ENCODE measurements at regions not wholly inside any gene's neighbourhood (a gene's known extent, or its start where the extent isn't known, plus 50 kb on each side); places are given as distances from the start of the nearest gene placed in this dataset.

DNA sequence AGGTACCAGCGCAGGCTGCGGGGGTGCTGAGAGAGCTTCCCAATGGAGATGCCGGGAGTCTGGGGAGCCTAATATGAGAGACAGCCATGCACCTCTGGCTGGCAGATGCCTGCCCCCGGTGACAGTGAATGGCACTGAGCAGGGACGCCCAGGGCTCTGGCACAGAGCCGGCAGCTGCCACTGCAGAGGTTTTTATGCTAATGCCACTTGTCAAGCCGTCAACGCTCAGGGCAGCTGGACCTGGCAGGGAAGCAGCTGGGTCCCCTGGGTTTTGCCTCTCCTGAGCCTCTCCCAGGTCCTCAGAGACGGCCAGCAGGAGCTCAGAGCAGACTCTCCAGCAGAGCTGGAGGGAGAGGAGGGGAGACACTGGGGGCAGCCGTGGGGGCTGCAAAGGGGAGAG is 573.6 kb downstream of the BUD13 start:
- peaks cover 7% of the 10 kb centered on the region; the same call in 1 of the 2 replicates for H3K27me3 ChIP-seq (ENCODE audit: insufficient read depth, low read length)
- H3K27ac ChIP-seq (ENCODE audit: low read length) = no peak overlapping the region
- H3K9ac ChIP-seq (ENCODE audit: low read depth, low read length) = no peak overlapping the region

DNA sequence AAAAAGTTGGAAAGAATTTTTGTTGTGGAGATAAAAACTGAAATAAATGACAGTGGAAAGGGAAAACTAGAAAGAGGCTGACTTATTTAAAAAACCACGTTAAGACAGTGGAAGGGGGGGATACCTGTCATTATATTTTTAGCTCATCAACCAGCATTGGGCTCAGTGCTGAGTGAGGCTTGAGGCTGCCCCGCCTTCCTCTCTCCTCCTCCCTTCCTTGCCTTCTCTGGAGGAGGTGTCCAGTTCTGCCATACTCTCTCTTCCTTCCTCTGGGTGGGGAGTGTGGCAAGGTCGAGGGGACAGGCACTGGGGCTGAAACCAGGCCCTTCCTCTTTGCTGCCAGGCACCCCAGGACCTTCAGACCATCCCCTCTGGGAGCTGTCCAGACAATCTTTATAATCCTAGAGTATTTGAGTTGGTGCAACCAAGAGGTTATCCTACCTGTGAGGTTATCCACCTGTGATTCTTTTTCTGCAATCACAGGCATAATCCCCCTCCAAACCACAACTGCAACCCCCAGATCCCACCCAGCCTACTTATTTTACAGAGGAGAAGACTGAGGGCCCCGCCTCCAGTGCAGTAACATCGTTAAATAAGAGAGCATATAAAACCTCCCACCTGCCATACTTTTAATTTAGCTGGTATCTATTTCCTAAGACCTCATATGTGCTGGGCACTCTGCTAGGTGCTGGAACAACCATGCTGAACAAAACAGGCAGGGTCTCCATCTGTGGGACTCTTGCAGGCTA is 578.5 kb downstream of the BUD13 start:
- no peak overlapping the region for H3K27ac ChIP-seq (ENCODE audit: low read length)
- H3K9ac ChIP-seq (ENCODE audit: low read depth, low read length) = peak overlapping the region; percentile 78; the same call in 1 of the 2 replicates
- H3K27me3 ChIP-seq (ENCODE audit: insufficient read depth, low read length) = peaks cover 24% of the 10 kb centered on the region
- peak overlapping the region; percentile 85 for H3K4me3 ChIP-seq (ENCODE audit: low read length)
- peaks cover 13% of the 10 kb centered on the region for H3K4me1 ChIP-seq (ENCODE audit: insufficient read depth, low read length)
- no peaks in the 10 kb centered on the region for H3K9me3 ChIP-seq (ENCODE audit: insufficient read depth, low read depth, low read length)
- H3K36me3 ChIP-seq (ENCODE audit: insufficient read depth, low read depth, low read length) = no peaks in the 10 kb centered on the region

More for the DNA sequence above, 573.6 kb downstream of the BUD13 start:
- H3K4me1 ChIP-seq (ENCODE audit: insufficient read depth, low read length) = peaks cover 3% of the 10 kb centered on the region; the same call in 1 of the 2 replicates
- H3K36me3 ChIP-seq (ENCODE audit: insufficient read depth, low read depth, low read length) = no peaks in the 10 kb centered on the region
- H3K4me3 ChIP-seq (ENCODE audit: low read length) = no peak overlapping the region
- no peaks in the 10 kb centered on the region for H3K9me3 ChIP-seq (ENCODE audit: insufficient read depth, low read depth, low read length)

GRCh38 chr11:116193321-116194131 is 579.3 kb downstream of the BUD13 start:
- H3K9ac ChIP-seq (ENCODE audit: low read depth, low read length) = peak overlapping the region; percentile 78; the same call in 1 of the 2 replicates
- peak overlapping the region; percentile 85 for H3K4me3 ChIP-seq (ENCODE audit: low read length)
- no peaks in the 10 kb centered on the region for H3K9me3 ChIP-seq (ENCODE audit: insufficient read depth, low read depth, low read length)
- no peaks in the 10 kb centered on the region for H3K36me3 ChIP-seq (ENCODE audit: insufficient read depth, low read depth, low read length)
- peaks cover 17% of the 10 kb centered on the region for H3K4me1 ChIP-seq (ENCODE audit: insufficient read depth, low read length)
- H3K27me3 ChIP-seq (ENCODE audit: insufficient read depth, low read length) = peaks cover 24% of the 10 kb centered on the region
- H3K27ac ChIP-seq (ENCODE audit: low read length) = no peak overlapping the region

- H3K9ac ChIP-seq (ENCODE audit: low read depth, low read length) = peak overlapping the region; percentile 78; the same call in 1 of the 2 replicates
- H3K36me3 ChIP-seq (ENCODE audit: insufficient read depth, low read depth, low read length) = no peaks in the 10 kb centered on the region
Observed at GRCh38 chr11:116192509-116193210, 580.1 kb downstream of the BUD13 start.

DNA sequence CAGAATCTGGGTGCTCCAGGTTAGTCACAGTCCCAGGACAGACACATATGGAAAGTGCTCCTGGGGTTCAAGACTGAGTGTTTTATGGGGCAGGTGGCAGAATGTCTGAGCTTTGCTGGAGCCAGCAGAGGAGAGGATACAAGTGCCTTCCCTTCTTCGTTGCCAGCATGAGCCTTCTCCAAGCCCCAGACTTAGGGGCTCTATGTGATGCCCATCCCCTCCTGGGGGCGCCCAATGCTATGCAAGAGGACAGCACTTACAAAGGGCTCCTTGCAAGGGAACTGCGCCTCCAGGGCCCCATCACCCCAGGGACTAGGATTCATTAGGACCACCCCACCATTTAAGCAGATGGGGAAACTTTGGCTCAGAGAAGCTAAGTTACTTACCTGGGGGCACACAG is 581.9 kb downstream of the BUD13 start:
- H3K4me1 ChIP-seq (ENCODE audit: insufficient read depth, low read length) = peaks cover 17% of the 10 kb centered on the region
- no peaks in the 10 kb centered on the region for H3K36me3 ChIP-seq (ENCODE audit: insufficient read depth, low read depth, low read length)
- no peak overlapping the region for H3K4me3 ChIP-seq (ENCODE audit: low read length)
- H3K9ac ChIP-seq (ENCODE audit: low read depth, low read length) = no peak overlapping the region
- H3K27ac ChIP-seq (ENCODE audit: low read length) = no peak overlapping the region
- H3K9me3 ChIP-seq (ENCODE audit: insufficient read depth, low read depth, low read length) = no peaks in the 10 kb centered on the region
- H3K27me3 ChIP-seq (ENCODE audit: insufficient read depth, low read length) = peaks cover 24% of the 10 kb centered on the region

More at GRCh38 chr11:116192509-116193210, 580.1 kb downstream of the BUD13 start:
- H3K4me3 ChIP-seq (ENCODE audit: low read length) = peak overlapping the region; percentile 85; the same call in 1 of the 2 replicates
- H3K27ac ChIP-seq (ENCODE audit: low read length) = no peak overlapping the region
- H3K27me3 ChIP-seq (ENCODE audit: insufficient read depth, low read length) = peaks cover 24% of the 10 kb centered on the region
- H3K4me1 ChIP-seq (ENCODE audit: insufficient read depth, low read length) = peaks cover 17% of the 10 kb centered on the region
- H3K9me3 ChIP-seq (ENCODE audit: insufficient read depth, low read depth, low read length) = no peaks in the 10 kb centered on the region

DNA sequence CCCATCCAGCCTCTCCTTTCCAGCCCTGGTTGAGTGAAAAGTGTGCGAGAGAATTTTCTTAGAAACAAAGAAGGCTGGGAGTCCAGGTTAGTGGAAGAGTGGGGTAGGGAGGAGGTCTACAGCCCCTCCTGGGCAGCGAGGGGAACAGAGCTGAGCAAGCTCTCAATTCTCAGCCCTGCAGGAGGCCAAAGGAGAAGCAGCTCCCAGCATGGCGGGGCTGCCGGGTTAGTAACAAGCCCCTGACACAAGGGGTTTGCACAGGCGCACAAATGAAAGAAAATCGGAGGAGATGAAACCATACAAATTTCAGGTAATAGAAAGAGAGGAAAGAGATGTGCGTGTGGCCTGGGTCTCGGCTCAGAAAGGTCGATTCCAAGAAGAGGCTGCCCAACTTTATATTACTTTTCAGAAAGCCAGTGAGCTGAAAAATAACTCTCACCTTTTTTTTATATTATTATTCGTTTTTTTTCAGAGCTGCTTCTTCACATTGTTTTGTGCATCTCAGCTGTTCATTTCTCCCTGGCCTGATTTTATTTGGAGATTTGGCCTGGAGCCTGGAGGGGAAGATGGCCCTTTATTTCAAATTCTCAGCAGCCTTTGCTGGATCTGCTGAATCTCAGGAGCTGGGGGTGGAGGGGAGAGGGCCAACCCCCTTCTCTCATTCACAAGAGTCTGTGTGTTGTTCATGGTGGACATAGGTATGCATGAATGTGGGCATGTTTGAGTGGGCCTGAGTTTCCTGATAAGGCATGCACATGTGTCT is 583.2 kb downstream of the BUD13 start:
- no peaks in the 10 kb centered on the region for H3K36me3 ChIP-seq (ENCODE audit: insufficient read depth, low read depth, low read length)
- no peak overlapping the region for H3K4me3 ChIP-seq (ENCODE audit: low read length)
- peaks cover 17% of the 10 kb centered on the region for H3K4me1 ChIP-seq (ENCODE audit: insufficient read depth, low read length)
- H3K9ac ChIP-seq (ENCODE audit: low read depth, low read length) = peak overlapping the region; percentile 5; the same call in 1 of the 2 replicates
- H3K9me3 ChIP-seq (ENCODE audit: insufficient read depth, low read depth, low read length) = no peaks in the 10 kb centered on the region
- H3K27me3 ChIP-seq (ENCODE audit: insufficient read depth, low read length) = peaks cover 20% of the 10 kb centered on the region
- H3K27ac ChIP-seq (ENCODE audit: low read length) = no peak overlapping the region

- Histone ChIP-seq H3K36me3 (ENCODE audit: insufficient read depth, low read depth, low read length) (no peaks in the 10 kb centered on the region), H3K27ac (ENCODE audit: low read length) (no peak overlapping the region), H3K9me3 (ENCODE audit: insufficient read depth, low read depth, low read length) (no peaks in the 10 kb centered on the region), H3K4me3 (ENCODE audit: low read length) (no peak overlapping the region), H3K9ac (ENCODE audit: low read depth, low read length) (no peak overlapping the region), H3K4me1 (ENCODE audit: insufficient read depth, low read length) (peaks cover 14% of the 10 kb centered on the region), H3K27me3 (ENCODE audit: insufficient read depth, low read length) (peaks cover 15% of the 10 kb centered on the region)
Observed at GRCh38 chr11:116188350-116188749, 584.4 kb downstream of the BUD13 start.

DNA sequence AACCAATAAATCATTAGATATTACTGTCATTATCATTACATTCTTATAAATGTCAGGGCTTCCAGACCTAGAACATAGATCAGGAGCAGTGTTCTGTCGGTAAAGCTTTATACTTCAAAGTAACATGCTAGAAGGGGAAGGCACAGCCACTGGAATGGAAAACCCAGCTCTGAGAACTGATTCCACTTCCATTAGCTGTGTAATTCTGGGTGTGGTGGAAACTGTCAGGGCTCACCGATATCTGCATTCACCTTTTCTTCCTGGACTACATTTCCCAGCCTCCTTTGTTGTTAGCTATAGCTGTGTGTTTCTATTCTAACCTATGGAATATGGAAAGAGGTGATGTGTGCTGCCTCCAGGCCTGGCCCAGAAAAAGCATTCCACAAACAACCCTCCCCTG is 585.8 kb downstream of the BUD13 start:
- Histone ChIP-seq H3K27ac (ENCODE audit: low read length) (no peak overlapping the region), H3K9ac (ENCODE audit: low read depth, low read length) (no peak overlapping the region), H3K9me3 (ENCODE audit: insufficient read depth, low read depth, low read length) (no peaks in the 10 kb centered on the region), H3K4me1 (ENCODE audit: insufficient read depth, low read length) (peaks cover 14% of the 10 kb centered on the region), H3K27me3 (ENCODE audit: insufficient read depth, low read length) (peaks cover 1% of the 10 kb centered on the region; the same call in 1 of the 2 replicates), H3K36me3 (ENCODE audit: insufficient read depth, low read depth, low read length) (no peaks in the 10 kb centered on the region), H3K4me3 (ENCODE audit: low read length) (no peak overlapping the region)

- Histone ChIP-seq H3K27me3 (ENCODE audit: insufficient read depth, low read length) (no peaks in the 10 kb centered on the region; the same call in 1 of the 2 replicates), H3K4me1 (ENCODE audit: insufficient read depth, low read length) (peaks cover 14% of the 10 kb centered on the region), H3K36me3 (ENCODE audit: insufficient read depth, low read depth, low read length) (no peaks in the 10 kb centered on the region), H3K27ac (ENCODE audit: low read length) (no peak overlapping the region), H3K9ac (ENCODE audit: low read depth, low read length) (no peak overlapping the region), H3K9me3 (ENCODE audit: insufficient read depth, low read depth, low read length) (no peaks in the 10 kb centered on the region), H3K4me3 (ENCODE audit: low read length) (no peak overlapping the region)
Observed at GRCh38 chr11:116185551-116185950, 587.2 kb downstream of the BUD13 start.

- H3K9ac ChIP-seq (ENCODE audit: low read depth, low read length) = no peak overlapping the region
- no peak overlapping the region for H3K27ac ChIP-seq (ENCODE audit: low read length)
- no peak overlapping the region for H3K4me3 ChIP-seq (ENCODE audit: low read length)
- peaks cover 7% of the 10 kb centered on the region; the same call in 1 of the 2 replicates for H3K4me1 ChIP-seq (ENCODE audit: insufficient read depth, low read length)
- H3K27me3 ChIP-seq (ENCODE audit: insufficient read depth, low read length) = no peaks in the 10 kb centered on the region
- H3K9me3 ChIP-seq (ENCODE audit: insufficient read depth, low read depth, low read length) = no peaks in the 10 kb centered on the region
- no peaks in the 10 kb centered on the region for H3K36me3 ChIP-seq (ENCODE audit: insufficient read depth, low read depth, low read length)
Observed at GRCh38 chr11:116184763-116185162, 588.0 kb downstream of the BUD13 start.

Measured in iPS-20b (cell line).